RWPE2 (cell line): ENCODE measurements at regions not wholly inside any gene's neighbourhood (a gene's known extent, or its start where the extent isn't known, plus 50 kb on each side); places are given as distances from the start of the nearest gene placed in this dataset.

Source experiments
- ATAC-seq: fragments of 200-7000 bp; cut with Tn5 transposase; 3 replicates; pipeline ENCODE4 v1.9.1; 2021; ENCODE audit warnings: low read depth
- DNase-seq: peaks from one replicate; pipeline ENCODE4 v3.0.0-alpha.2; 2020; ENCODE audit warnings: low spot score
- H3K27ac ChIP-seq: fragments of 450-650 bp; 2 replicates; pipeline ENCODE4 v1.5.1; 2017; ENCODE audit warnings: mild to moderate bottlenecking; ENCODE audit not compliant: poor library complexity, severe bottlenecking
- H3K27me3 ChIP-seq: fragments of 250-450 bp; sonication (Bioruptor Pico); 2 replicates; pipeline ENCODE4 v1.5.1; 2021; ENCODE audit warnings: mild to moderate bottlenecking, moderate library complexity; ENCODE audit not compliant: insufficient read depth, poor library complexity, severe bottlenecking
- H3K36me3 ChIP-seq: fragments of 250-450 bp; sonication (Bioruptor Pico); 2 replicates; pipeline ENCODE4 v1.5.1; 2020; ENCODE audit warnings: low read depth, mild to moderate bottlenecking, moderate library complexity
- H3K4me1 ChIP-seq: fragments of 250-450 bp; sonication (Bioruptor Pico); 2 replicates; pipeline ENCODE4 v1.5.1; 2021; ENCODE audit warnings: mild to moderate bottlenecking, moderate library complexity; ENCODE audit not compliant: insufficient read depth, poor library complexity, severe bottlenecking
- H3K4me3 ChIP-seq: fragments of 250-450 bp; sonication (Bioruptor Pico); 2 replicates; pipeline ENCODE4 v1.5.1; 2021; ENCODE audit warnings: mild to moderate bottlenecking, moderate library complexity; ENCODE audit not compliant: severe bottlenecking
- H3K9me3 ChIP-seq: fragments of 250-450 bp; sonication (Bioruptor Pico); 2 replicates; pipeline ENCODE4 v1.5.1; 2021; ENCODE audit warnings: mild to moderate bottlenecking, moderate library complexity; ENCODE audit not compliant: severe bottlenecking
- TF ChIP-seq, protein P1 (sequence below): fragments of 450-650 bp; IDR thresholded peaks from one replicate; pipeline ENCODE4 v1.5.1; 2017; ENCODE audit warnings: mild to moderate bottlenecking, moderate library complexity; ENCODE audit not compliant: poor library complexity, severe bottlenecking

DNA sequence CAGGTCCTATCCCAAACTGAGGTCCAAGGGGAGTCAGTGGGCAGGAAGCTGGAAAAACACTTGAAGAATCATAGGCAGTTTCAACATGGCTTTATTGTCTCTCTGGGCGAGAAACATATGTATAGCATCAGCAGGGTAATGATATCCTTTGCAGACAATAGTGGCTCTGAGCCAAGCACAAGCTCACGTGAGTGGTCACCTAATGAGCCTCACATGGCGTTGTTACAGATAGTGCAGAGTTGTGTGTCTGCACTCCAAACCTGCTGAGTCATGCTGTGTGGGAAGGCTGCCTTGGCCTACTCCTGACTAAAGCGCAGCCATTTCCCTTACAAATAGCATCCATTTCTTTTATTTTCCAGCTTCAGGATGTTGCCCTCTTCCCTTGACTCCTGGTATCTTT, 105.2 kb upstream of the SYT1 start:
- H3K36me3 ChIP-seq = no peaks in the 10 kb centered on the region
- H3K4me3 ChIP-seq = no peak overlapping the region
- H3K27ac ChIP-seq = no peak overlapping the region
- no peaks in the 10 kb centered on the region for H3K4me1 ChIP-seq
- H3K27me3 ChIP-seq = no peaks in the 10 kb centered on the region
- H3K9me3 ChIP-seq = no peaks in the 10 kb centered on the region
- ATAC-seq = no peak
- TF ChIP-seq, protein P1, sequence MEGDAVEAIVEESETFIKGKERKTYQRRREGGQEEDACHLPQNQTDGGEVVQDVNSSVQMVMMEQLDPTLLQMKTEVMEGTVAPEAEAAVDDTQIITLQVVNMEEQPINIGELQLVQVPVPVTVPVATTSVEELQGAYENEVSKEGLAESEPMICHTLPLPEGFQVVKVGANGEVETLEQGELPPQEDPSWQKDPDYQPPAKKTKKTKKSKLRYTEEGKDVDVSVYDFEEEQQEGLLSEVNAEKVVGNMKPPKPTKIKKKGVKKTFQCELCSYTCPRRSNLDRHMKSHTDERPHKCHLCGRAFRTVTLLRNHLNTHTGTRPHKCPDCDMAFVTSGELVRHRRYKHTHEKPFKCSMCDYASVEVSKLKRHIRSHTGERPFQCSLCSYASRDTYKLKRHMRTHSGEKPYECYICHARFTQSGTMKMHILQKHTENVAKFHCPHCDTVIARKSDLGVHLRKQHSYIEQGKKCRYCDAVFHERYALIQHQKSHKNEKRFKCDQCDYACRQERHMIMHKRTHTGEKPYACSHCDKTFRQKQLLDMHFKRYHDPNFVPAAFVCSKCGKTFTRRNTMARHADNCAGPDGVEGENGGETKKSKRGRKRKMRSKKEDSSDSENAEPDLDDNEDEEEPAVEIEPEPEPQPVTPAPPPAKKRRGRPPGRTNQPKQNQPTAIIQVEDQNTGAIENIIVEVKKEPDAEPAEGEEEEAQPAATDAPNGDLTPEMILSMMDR = no peak
- no peak for DNase-seq

DNA sequence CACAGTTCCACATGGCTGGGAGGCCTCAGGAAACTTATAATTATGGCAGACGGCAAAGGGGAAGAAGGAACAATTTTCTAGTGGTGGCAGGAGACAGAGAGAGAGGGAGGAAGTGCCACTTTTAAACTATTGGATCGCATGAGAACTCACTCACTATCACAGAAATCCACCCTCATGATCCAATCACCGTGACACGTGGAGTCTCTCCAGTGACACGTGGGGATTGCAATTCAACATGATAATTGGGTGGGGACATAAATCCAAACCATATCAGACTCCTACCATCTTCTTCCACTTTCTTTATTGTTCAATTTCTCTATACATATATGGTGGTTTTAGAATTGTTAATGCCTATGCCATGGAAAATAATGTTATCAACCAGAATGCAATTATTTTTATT, 103.7 kb upstream of the SYT1 start:
- H3K9me3 ChIP-seq = no peaks in the 10 kb centered on the region
- TF ChIP-seq, protein P1 = no peak
- ATAC-seq (no peak), DNase-seq (no peak)
- no peaks in the 10 kb centered on the region for H3K27me3 ChIP-seq
- H3K4me3 ChIP-seq = no peak overlapping the region
- no peak overlapping the region for H3K27ac ChIP-seq
- no peaks in the 10 kb centered on the region for H3K4me1 ChIP-seq
- H3K36me3 ChIP-seq = no peaks in the 10 kb centered on the region

DNA sequence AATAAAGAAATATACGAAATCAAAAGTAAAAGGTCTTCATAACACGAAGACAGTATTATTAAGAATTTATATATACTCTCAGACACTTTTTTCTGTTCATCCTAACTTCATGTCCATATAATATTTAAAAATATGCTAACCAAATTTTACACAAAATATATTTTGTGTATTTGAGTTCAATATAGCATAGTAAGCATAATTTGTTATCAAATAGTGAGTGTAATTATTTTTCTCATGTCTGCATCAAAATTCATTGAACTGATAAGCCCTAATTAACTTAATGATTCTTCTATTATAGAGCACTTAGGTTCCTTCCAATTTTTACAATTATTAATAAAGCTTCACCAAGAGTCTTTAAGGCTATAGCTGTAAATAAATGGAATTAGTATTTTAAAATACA, 99.7 kb upstream of the SYT1 start:
- H3K4me3 ChIP-seq = no peak overlapping the region
- ATAC-seq (no peak), DNase-seq (no peak)
- H3K27ac ChIP-seq = no peak overlapping the region
- no peaks in the 10 kb centered on the region for H3K27me3 ChIP-seq
- TF ChIP-seq, protein P1 = no peak
- no peaks in the 10 kb centered on the region for H3K4me1 ChIP-seq
- H3K9me3 ChIP-seq = no peaks in the 10 kb centered on the region
- no peaks in the 10 kb centered on the region for H3K36me3 ChIP-seq

DNA sequence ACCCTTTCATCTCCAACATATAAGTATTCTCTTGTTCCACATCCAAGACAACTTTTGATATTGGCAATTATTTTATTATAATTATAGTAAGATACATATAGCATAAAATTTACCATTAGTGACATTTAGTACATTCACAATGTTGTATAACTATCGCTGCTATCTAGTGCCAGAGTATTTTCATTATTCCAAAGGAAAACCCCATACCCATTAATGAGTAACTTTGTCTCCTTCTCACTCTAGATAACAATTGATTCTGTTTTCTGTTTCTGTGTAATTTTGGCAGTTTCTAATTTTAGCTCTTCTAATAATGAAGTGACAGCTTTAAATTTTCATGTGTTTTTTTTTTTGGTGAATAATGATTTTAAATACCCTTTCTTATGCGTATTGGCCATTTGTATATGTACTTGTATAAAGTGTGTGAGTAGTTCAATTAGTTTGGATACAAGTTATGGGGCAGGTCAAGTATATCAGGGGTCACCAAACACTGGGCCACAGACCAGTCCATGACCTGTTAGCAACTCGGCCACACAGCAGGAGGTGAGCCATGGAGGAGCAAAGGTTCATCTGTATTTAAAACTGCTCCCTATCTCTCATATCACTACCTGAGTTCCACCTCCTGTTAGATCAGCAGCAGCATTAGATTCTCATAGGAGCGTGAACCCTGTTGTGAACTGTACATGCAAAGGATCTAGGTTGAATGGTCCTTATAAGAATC, 97.2 kb upstream of the SYT1 start:
- no peaks in the 10 kb centered on the region for H3K4me1 ChIP-seq
- DNase-seq = no peak
- H3K27ac ChIP-seq = no peak overlapping the region
- H3K36me3 ChIP-seq = no peaks in the 10 kb centered on the region
- no peak overlapping the region for H3K4me3 ChIP-seq
- no peak for ATAC-seq
- H3K27me3 ChIP-seq = no peaks in the 10 kb centered on the region
- TF ChIP-seq, protein P1 = no peak
- H3K9me3 ChIP-seq = no peaks in the 10 kb centered on the region

DNA sequence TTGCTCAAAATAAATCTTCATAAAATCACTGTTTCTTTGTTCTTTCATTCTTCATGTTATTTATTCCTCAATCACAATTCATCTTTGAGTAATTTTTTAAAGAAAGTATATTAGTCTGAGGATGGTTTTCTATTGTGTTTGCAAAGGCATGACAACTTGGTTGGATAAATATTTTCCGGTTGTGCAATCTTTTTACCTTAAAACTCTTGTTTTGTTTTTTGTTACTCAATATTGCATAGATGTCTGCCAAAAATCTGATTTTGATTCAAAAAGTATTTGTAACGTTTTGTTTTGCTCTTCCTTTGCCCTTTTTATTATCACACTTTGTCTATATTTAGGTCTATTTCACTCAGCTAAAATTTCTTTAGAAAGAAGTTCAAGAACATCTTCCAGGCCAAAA, 86.2 kb upstream of the SYT1 start:
- ATAC-seq = no peak
- H3K36me3 ChIP-seq = no peaks in the 10 kb centered on the region
- no peaks in the 10 kb centered on the region for H3K4me1 ChIP-seq
- TF ChIP-seq, protein P1 = no peak
- no peaks in the 10 kb centered on the region for H3K9me3 ChIP-seq
- no peak overlapping the region for H3K27ac ChIP-seq
- H3K27me3 ChIP-seq = no peaks in the 10 kb centered on the region
- DNase-seq = no peak
- no peak overlapping the region for H3K4me3 ChIP-seq
